SK-MEL-5 (cell line): ENCODE measurements at regions not wholly inside any gene's neighbourhood (a gene's known extent, or its start where the extent isn't known, plus 50 kb on each side); places are given as distances from the start of the nearest gene placed in this dataset.

Experiments
- DNase-seq: peaks from one replicate; pipeline ENCODE4 v3.0.0-alpha.2; 2016; ENCODE audit warnings: low read depth, low spot score
- in situ Hi-C: cut with HindIII; loops from 2 replicates; pipeline ENCODE4 v1.10.0; 2016; ENCODE audit warnings: low sequenced_read_pairs, high pct_unique_total_duplicates, low pct_unique_long_range_greater_than_20kb

GRCh38 chr6:119541132-119541905, 191.8 kb upstream of the MAN1A1 start:
- in situ Hi-C loops = no loop called here
- DNase-seq = no peak

DNA sequence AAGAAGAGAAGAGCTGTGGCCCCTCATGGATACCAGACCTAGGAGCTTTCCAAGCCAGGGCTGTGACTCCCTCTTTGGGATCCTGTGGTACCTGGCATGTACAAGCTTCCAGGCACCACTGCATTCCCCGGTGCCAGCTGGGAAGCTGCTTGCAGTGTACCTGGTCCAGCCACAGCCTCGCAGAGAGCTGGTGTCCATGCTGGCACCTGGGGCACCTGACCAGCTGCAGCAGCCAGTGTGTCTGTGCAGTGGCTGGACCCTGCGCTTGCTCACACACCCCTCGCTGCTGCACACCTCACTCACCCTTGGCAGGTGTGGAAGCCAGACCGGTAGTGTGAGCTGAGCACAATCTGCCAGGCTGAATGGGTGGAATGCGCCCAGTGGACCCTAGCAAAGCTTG, 190.9 kb upstream of the MAN1A1 start:
- no peak for DNase-seq
- in situ Hi-C loops = no loop called here

DNA sequence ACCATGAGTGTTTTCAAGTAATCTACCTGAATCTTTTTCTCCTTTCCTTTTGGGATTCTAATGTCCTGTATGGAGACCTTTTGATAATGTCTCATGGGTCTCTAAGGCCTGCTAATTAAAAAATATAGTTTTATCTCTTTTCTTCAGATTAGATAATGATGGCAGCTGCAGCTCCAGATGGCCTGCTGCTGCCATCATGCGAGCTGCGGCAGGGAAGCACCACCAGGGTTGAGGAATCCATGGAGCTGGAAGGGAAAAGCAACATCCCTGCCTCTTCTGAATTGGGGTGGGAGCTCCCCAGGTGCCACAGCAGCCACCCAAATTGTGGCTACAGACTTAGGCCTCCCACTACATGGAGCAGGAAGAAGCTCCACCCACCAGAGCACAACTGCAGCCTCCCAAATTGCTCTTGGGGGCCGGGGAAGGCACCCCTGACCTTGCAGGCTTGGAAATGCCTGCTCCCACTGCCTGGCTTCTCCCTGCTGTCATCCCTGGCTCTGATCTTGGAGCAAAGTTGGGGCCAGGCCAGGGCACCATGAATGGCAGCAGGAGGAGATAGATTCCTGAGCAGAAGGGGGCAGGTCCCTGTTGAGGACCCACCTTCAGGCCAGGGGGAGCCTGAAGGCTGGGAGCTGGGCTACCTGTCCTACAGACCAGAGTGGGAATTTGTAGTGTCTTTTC, 189.6 kb upstream of the MAN1A1 start:
- no peak for DNase-seq
- in situ Hi-C loops = no loop called here

GRCh38 chr6:119536666-119537065, 187.1 kb upstream of the MAN1A1 start:
- in situ Hi-C loops = no loop called here
- DNase-seq = no peak

DNA sequence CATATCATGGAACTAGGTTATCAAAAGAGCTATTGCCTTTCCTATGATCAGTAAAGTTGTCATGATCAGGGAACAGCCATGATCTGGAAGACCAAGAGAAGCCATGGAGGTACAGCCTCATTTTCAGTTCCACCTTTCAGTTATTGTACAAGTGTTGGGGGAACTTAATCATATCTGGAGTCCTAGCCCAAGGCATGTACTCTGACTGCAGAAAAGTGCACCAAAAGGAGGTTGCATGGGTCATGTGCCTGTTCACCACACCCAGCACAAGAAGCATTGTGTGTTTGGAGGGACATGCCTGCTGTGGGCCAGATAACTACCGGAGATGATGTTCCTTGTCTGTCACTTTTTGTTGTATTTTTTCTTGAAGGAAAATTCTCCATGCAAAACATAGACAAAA, 185.8 kb upstream of the MAN1A1 start:
- no peak for DNase-seq
- in situ Hi-C loops = no loop called here

DNA sequence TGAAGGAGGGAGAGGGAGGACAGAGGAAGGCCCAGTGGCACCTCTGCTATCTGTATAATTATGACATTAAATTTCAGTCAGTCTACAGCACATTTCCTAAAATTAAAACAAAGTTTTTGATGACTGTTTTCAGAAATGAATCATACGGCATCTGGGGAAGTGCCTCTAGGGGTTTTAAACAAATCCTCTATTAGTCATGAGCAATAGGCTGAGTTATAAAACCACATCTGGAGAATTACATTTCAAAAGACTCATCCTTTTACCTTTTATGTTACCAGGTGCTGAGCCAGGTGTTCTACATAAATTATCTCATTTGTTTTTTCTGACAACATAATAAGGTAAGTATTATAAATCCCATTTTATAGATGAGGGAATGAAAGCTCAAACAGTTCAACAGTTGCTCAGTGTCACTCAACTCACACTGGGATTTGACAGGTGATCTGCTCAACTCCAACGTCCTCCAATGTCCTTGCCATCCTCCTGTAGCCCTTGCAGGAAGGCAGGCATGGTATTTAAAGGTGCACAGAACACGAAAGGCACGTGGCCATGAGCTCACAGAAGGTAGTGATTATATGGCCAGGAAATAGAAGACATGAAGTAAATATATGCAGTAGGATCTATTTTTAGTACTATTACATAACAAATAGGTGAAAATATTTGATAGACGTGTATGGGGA, 184.2 kb upstream of the MAN1A1 start:
- no peak for DNase-seq
- in situ Hi-C loops = no loop called here

- in situ Hi-C loops = no loop called here
Measured at GRCh38 chr6:119527231-119527578, 177.6 kb upstream of the MAN1A1 start.

DNA sequence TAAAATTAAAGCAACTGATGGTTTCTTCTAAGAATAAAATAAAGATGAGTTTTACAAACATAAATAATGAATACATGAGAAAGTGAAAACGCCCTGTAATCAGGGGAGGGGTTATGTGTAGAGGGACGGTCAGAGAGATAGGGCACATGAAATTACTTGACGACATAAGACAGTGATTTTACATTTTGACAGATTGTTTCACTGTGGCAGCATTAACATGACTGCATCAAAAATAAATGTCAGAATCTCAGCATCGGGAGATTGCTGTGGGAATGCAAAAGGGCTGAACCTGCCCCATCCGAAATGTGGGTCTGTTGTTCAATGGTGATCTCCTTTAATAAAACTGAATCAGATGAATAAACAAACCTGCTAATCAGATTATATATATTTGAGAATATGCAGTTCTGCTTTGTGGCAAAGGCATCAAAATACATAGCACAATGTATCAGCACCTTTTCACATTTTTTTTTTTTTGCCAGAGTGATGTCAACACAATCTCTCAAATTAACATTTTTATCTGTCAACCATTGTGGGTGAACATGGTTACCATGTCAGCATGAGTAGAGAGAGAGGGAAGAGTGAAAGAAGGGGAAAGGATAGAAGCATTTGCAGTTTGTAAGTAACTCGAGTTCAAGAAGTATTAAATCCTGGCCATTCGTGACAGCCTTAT, 177.1 kb upstream of the MAN1A1 start:
- DNase-seq = no peak
- in situ Hi-C loops = no loop called here

More at GRCh38 chr6:119527231-119527578, 177.6 kb upstream of the MAN1A1 start:
- no peak for DNase-seq

- in situ Hi-C loops = no loop called here
- DNase-seq = no peak
Measured at GRCh38 chr6:119524410-119524809, 174.8 kb upstream of the MAN1A1 start.

DNA sequence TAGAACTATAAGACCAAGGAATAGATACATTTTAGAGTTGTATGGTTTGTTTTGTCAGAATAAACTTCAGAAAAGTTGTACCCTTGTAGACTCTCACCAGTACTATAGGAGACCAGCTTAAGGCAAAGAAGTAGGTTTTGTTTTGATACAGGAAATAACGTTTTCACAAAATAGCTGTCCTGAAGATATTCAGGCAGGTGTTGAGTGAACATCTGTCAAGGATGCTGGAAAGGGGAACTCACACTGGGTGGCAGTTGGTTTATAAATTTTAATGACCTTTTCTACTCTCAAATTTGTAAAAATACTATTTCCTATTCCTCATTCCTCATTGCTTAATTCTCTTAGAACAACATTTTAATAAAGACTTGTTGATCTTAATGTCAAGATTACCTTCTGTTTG, 174.0 kb upstream of the MAN1A1 start:
- in situ Hi-C loops = no loop called here

GRCh38 chr6:119521251-119521650, 171.7 kb upstream of the MAN1A1 start:
- DNase-seq = no peak
- in situ Hi-C loops = no loop called here

More for the DNA sequence above, 174.0 kb upstream of the MAN1A1 start:
- DNase-seq = no peak

GRCh38 chr6:119517428-119517827, 167.9 kb upstream of the MAN1A1 start:
- DNase-seq = no peak
- in situ Hi-C loops = no loop called here

GRCh38 chr6:119514345-119514744, 164.8 kb upstream of the MAN1A1 start:
- in situ Hi-C loops = no loop called here
- no peak for DNase-seq

DNA sequence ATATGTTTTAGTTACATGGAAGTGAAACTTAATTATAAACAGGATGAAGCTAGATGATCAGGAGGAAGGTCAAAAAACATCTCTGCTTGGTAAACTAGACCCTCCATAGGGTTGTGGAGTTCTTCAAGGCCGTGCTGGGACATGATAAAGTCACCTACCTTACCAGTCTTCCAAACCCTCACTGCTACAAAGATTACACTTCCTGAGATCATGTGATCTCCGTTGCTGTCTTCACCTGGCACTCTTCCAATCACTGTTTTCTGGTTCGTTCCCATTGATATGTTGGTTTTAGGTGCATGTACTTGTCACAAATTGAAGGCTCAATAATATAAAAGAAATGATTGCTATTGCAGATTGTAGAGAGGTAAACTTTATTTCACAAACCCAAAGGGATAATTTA, 161.5 kb upstream of the MAN1A1 start:
- in situ Hi-C loops = no loop called here
- no peak for DNase-seq

- in situ Hi-C loops = no loop called here
- DNase-seq = no peak
Measured at GRCh38 chr6:119510246-119510645, 160.7 kb upstream of the MAN1A1 start.

- no peak for DNase-seq
- in situ Hi-C loops = no loop called here
Measured at GRCh38 chr6:119506631-119507174, 157.1 kb upstream of the MAN1A1 start.

GRCh38 chr6:119501798-119502483, 152.4 kb upstream of the MAN1A1 start:
- in situ Hi-C loops = no loop called here
- DNase-seq = no peak
